GM12874 (cell line): ENCODE measurements at regions not wholly inside any gene's neighbourhood (a gene's known extent, or its start where the extent isn't known, plus 50 kb on each side); places are given as distances from the start of the nearest gene placed in this dataset.

ENCODE experiments used
- TF ChIP-seq, protein P1 (sequence below): IDR thresholded peaks from 2 replicates; pipeline ENCODE4 v1.5.1; 2011; ENCODE audit warnings: low read depth, mild to moderate bottlenecking, control low read depth, low read length, moderate library complexity; ENCODE audit not compliant: insufficient read depth

GRCh38 chr1:188070848-188071247, 1242.1 kb downstream of the PLA2G4A start:
- TF ChIP-seq, protein P1, sequence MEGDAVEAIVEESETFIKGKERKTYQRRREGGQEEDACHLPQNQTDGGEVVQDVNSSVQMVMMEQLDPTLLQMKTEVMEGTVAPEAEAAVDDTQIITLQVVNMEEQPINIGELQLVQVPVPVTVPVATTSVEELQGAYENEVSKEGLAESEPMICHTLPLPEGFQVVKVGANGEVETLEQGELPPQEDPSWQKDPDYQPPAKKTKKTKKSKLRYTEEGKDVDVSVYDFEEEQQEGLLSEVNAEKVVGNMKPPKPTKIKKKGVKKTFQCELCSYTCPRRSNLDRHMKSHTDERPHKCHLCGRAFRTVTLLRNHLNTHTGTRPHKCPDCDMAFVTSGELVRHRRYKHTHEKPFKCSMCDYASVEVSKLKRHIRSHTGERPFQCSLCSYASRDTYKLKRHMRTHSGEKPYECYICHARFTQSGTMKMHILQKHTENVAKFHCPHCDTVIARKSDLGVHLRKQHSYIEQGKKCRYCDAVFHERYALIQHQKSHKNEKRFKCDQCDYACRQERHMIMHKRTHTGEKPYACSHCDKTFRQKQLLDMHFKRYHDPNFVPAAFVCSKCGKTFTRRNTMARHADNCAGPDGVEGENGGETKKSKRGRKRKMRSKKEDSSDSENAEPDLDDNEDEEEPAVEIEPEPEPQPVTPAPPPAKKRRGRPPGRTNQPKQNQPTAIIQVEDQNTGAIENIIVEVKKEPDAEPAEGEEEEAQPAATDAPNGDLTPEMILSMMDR, result no peak

DNA sequence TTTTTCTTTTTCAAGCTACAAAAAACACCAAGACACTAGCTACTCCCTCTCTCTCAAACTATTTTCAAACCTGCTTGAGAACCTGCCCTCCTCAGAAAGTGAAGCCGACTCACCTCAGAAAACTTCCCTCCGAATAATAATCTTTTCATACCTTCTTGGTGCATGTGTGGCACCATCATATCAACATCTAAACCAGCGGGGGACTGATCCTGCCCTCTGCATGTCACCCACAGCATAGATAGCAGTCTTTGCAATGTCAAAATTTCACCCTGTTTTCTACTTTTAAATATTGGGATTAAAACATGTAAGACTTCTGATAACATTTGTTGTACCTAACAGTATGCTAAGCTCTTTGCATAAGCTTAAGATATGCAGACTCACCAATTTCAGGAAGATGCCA, 1260.3 kb downstream of the PLA2G4A start:
- TF ChIP-seq, protein P1, result no peak

GRCh38 chr1:188089461-188089860, 1260.7 kb downstream of the PLA2G4A start:
- TF ChIP-seq, protein P1, result no peak

DNA sequence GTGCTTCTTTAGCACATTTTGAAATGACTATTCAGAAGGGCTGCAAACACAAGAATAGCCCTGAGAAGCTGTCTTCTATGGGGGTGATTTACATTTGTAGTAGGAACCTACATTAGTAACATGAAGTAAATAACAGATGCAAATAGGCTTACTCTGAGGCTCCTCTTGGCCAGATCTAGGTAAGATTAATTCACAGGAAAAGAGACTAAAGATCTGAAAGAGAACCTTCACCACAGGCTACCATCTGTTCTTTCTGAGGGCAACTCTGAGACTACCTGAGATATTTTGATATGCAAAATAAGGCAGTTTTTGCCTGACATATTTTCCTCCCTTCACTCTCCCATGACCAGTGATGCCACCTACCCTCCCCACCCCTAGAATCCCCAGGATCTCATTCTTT, 1267.8 kb downstream of the PLA2G4A start:
- TF ChIP-seq, protein P1, result no peak

- TF ChIP-seq, protein P1, result no peak
These were observed 1288.7 kb downstream of the PLA2G4A start for GRCh38 chr1:188117436-188117835.

- TF ChIP-seq, protein P1, result no peak
These were observed 1293.9 kb downstream of the PLA2G4A start for GRCh38 chr1:188122646-188123045.

GRCh38 chr1:188127507-188127906, 1298.8 kb downstream of the PLA2G4A start:
- TF ChIP-seq, protein P1, result no peak

GRCh38 chr1:188128761-188129160, 1300.0 kb downstream of the PLA2G4A start:
- TF ChIP-seq, protein P1, result no peak
